HepG2 (cell line): ENCODE measurements at regions not wholly inside any gene's neighbourhood (a gene's known extent, or its start where the extent isn't known, plus 50 kb on each side); places are given as distances from the start of the nearest gene placed in this dataset.

Experiments used
- ATAC-seq: fragments of 200-7000 bp; cut with Tn5 transposase; 3 replicates; pipeline ENCODE4 v1.9.1; 2020; ENCODE audit warnings: mild to moderate bottlenecking, moderate library complexity
- BruUV-seq: library from RNA; stranded (reverse); fragments of 400-500 nt; replicated peaks from 2 replicates; lab custom pipeline; 2021; lab: Mats Ljungman, UMichigan
- CTCF ChIA-PET: fragments of 300-600 bp; formaldehyde crosslinking; extraction: SDS; loops from one replicate; lab custom pipeline; 2021; ENCODE audit warnings: low total read pairs, inconsistent platforms, low intra/inter-chr PET ratio; lab: Yijun Ruan, JAX
- POLR2A ChIA-PET: fragments of 350-600 bp; sonication (Branson Sonifier 250); formaldehyde crosslinking; loops from one replicate; lab custom pipeline; 2020; ENCODE audit warnings: antibody characterized with exemption, inconsistent platforms; lab: Yijun Ruan, JAX
- DNase-seq: peaks from one replicate; pipeline ENCODE4 v3.0.0-alpha.2; 2015; ENCODE audit warnings: low spot score
- FAIRE-seq: peaks from 3 replicates; lab custom pipeline; 2011; peaks lifted over from hg19 to GRCh38; lab: Jason Lieb, UNC
- H2AFZ ChIP-seq: one replicate; pipeline ENCODE4 v1.6.1; 2011; ENCODE audit warnings: low read length, inconsistent platforms
- H3K27ac ChIP-seq: fragments of 300-600 bp; 3 replicates; pipeline ENCODE4 v1.8.0; 2011; ENCODE audit warnings: mixed run types, mild to moderate bottlenecking, mixed read lengths, low read length, inconsistent platforms; ENCODE audit not compliant: insufficient read depth; ENCODE audit errors: extremely low read length
- H3K27me3 ChIP-seq, 2 experiments: fragments of 200-600 bp in 1 of 2; 2 replicates in 1 of 2; 3 replicates in 1 of 2; pipeline versions ENCODE4 v1.6.0 to v1.8.0; 2011; ENCODE audit warnings: low read length in 2 of 2, mild to moderate bottlenecking in 2 of 2, moderate library complexity in 2 of 2, inconsistent platforms in 1 of 2; ENCODE audit not compliant: insufficient read depth in 2 of 2, control insufficient read depth in 1 of 2
- H3K36me3 ChIP-seq, 2 experiments: fragments of 200-600 bp in 1 of 2; replicated peaks in 1 of 2; 2 replicates in 1 of 2; 3 replicates in 1 of 2; pipeline versions ENCODE4 v1.5.1 to v1.8.0; 2011; ENCODE audit warnings: low read length in 2 of 2, inconsistent platforms in 1 of 2; ENCODE audit not compliant: insufficient read depth in 2 of 2, control insufficient read depth in 1 of 2
- H3K4me1 ChIP-seq: 2 replicates; pipeline ENCODE4 v1.5.1; 2012; ENCODE audit warnings: low read length, inconsistent platforms; ENCODE audit not compliant: insufficient read depth
- H3K4me2 ChIP-seq: 2 replicates; pipeline ENCODE4 v1.6.0; 2011; ENCODE audit warnings: low read depth, low read length, inconsistent platforms
- H3K4me3 ChIP-seq, 3 experiments: fragments of 200-600 bp in 1 of 3; sonication (generic), shearing (Covaris generic) in 1 of 3; replicated peaks in 1 of 3; 2 replicates each; pipeline ENCODE4 v1.5.1; 2011 to 2016; ENCODE audit warnings: low read length in 3 of 3, inconsistent platforms in 2 of 3, low read depth in 2 of 3, mild to moderate bottlenecking in 2 of 3, control low read depth in 1 of 3, mixed read lengths in 1 of 3; ENCODE audit not compliant: insufficient read depth in 1 of 3
- H3K79me2 ChIP-seq: one replicate; pipeline ENCODE4 v1.6.1; 2011; ENCODE audit warnings: low read length, inconsistent platforms; ENCODE audit not compliant: insufficient read depth
- H3K9ac ChIP-seq: 2 replicates; pipeline ENCODE4 v1.6.0; 2011; ENCODE audit warnings: mild to moderate bottlenecking, low read depth, low read length, inconsistent platforms; ENCODE audit not compliant: insufficient read depth
- H3K9me3 ChIP-seq: 2 replicates; pipeline ENCODE4 v1.5.1; 2012; ENCODE audit warnings: mild to moderate bottlenecking, low read length
- H4K20me1 ChIP-seq: 2 replicates; pipeline ENCODE4 v1.6.0; 2011; ENCODE audit warnings: inconsistent platforms, mild to moderate bottlenecking, low read length, moderate library complexity; ENCODE audit not compliant: insufficient read depth
- GABPB1 ChIP-seq: IDR thresholded peaks from 2 replicates; pipeline ENCODE4 v1.6.1; 2016; ENCODE audit warnings: mild to moderate bottlenecking, missing genetic modification reagents, moderate library complexity, missing compliant biosample characterization
- MED13 ChIP-seq: sonication (generic); formaldehyde crosslinking; IDR thresholded peaks from 2 replicates; pipeline ENCODE4 v1.5.0; 2020; ENCODE audit warnings: missing genetic modification reagents
- NRL ChIP-seq: sonication (generic); formaldehyde crosslinking; IDR thresholded peaks from 2 replicates; pipeline ENCODE4 v1.5.0; 2020; ENCODE audit warnings: missing genetic modification reagents, mild to moderate bottlenecking, moderate library complexity, borderline replicate concordance
- TRIM24 ChIP-seq: sonication (generic); formaldehyde crosslinking; IDR thresholded peaks from 2 replicates; pipeline ENCODE4 v1.8.0; 2022; ENCODE audit warnings: mild to moderate bottlenecking, missing genetic modification reagents
- ZFP1 ChIP-seq: IDR thresholded peaks from 2 replicates; pipeline ENCODE4 v1.6.1; 2016
- ZNF256 ChIP-seq: sonication (generic); formaldehyde crosslinking; conservative IDR thresholded peaks from 2 replicates; pipeline ENCODE4 v1.4.0; 2020; ENCODE audit warnings: missing genetic modification reagents
- ZSCAN20 ChIP-seq: sonication (generic); formaldehyde crosslinking; IDR thresholded peaks from 2 replicates; pipeline ENCODE4 v1.4.0; 2020; ENCODE audit warnings: missing genetic modification reagents, mild to moderate bottlenecking, borderline replicate concordance
- WGBS: methylation state at CpG from one replicate; pipeline ENCODE4 v1.1.6; 2017; ENCODE audit warnings: low lambda C conversion rate; 5-methylcytosine and 5-hydroxymethylcytosine counted together
- in situ Hi-C: cut with HindIII; loops from 2 replicates; pipeline ENCODE4 v1.10.0; 2017; ENCODE audit warnings: low pct_unique_long_range_greater_than_20kb; ENCODE audit not compliant: extremely low pct_ligation_motif_present
- intact Hi-C: fragments of 100-400 bp; cut with micrococcal nuclease; formaldehyde crosslinking; loops from one replicate; pipeline ENCODE4 v1.10.0; 2022; ENCODE audit not compliant: unreplicated experiment
- TF ChIP-seq, protein P1 (sequence below): sonication (generic); formaldehyde crosslinking; IDR thresholded peaks from 2 replicates; pipeline ENCODE4 v1.4.0; 2020; ENCODE audit warnings: mild to moderate bottlenecking, missing genetic modification reagents
- TF ChIP-seq, protein P2 (sequence below): sonication (generic); formaldehyde crosslinking; IDR thresholded peaks from 2 replicates; pipeline ENCODE4 v1.5.1; 2020; ENCODE audit warnings: mild to moderate bottlenecking, missing genetic modification reagents
- TF ChIP-seq, protein P3 (sequence below): sonication (generic); formaldehyde crosslinking; IDR thresholded peaks from 2 replicates; pipeline ENCODE4 v1.4.0; 2020; ENCODE audit warnings: missing genetic modification reagents
- TF ChIP-seq, protein P4 (sequence below): sonication (generic); formaldehyde crosslinking; IDR thresholded peaks from 2 replicates; pipeline ENCODE4 v1.8.1; 2023; ENCODE audit warnings: mild to moderate bottlenecking, inconsistent platforms, moderate library complexity, missing genetic modification reagents, borderline replicate concordance

DNA sequence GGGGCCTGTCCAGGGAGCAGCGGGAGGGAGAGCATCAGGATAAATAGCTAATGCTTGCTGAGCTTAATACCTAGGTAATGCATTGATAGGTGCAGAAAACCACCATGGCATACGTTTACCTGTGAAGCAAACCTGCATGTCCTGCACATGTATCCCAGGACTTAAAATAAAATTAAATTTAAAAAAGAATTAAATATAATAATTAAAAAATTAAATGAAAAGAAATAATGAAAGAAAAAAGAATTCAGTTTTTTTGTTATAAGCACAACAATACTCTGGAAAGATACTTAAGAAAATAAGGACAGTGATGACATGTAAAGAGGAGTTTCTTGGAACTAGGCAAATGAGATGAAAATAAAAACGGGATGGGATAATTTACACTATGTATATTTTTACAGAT lies 386.2 kb downstream of the LRRIQ3 start:
- in situ Hi-C loops, result no loop called here
- ChIA-PET POLR2A (no interaction called here), CTCF (no interaction called here)
- H3K4me2 ChIP-seq, result no peak overlapping the region
- under 1% methylated on average over 3 of the region's 3 CpGs for WGBS
- no peak overlapping the region for H3K27ac ChIP-seq
- H3K79me2 ChIP-seq, result no peaks in the 10 kb centered on the region
- no peak for DNase-seq
- H3K4me1 ChIP-seq, result no peaks in the 10 kb centered on the region
- no peak overlapping the region for H3K4me3 ChIP-seq
- no peak for ATAC-seq
- H3K9ac ChIP-seq, result no peak overlapping the region
- TF ChIP-seq, protein P1, sequence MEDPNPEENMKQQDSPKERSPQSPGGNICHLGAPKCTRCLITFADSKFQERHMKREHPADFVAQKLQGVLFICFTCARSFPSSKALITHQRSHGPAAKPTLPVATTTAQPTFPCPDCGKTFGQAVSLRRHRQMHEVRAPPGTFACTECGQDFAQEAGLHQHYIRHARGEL (CRISPR knock-in tag), result no peak
- TF ChIP-seq ZNF256 (CRISPR knock-in tag), result no peak
- BruUV-seq, result no TSS peak
- H3K36me3 ChIP-seq, result no peaks in the 10 kb centered on the region
- H3K27me3 ChIP-seq, result no peaks in the 10 kb centered on the region
- intact Hi-C loops, result no loop called here
- FAIRE-seq, result no peak
- no peaks in the 10 kb centered on the region for H4K20me1 ChIP-seq
- H3K9me3 ChIP-seq, result peaks cover 27% of the 10 kb centered on the region
- H2AFZ ChIP-seq, result no peak overlapping the region

DNA sequence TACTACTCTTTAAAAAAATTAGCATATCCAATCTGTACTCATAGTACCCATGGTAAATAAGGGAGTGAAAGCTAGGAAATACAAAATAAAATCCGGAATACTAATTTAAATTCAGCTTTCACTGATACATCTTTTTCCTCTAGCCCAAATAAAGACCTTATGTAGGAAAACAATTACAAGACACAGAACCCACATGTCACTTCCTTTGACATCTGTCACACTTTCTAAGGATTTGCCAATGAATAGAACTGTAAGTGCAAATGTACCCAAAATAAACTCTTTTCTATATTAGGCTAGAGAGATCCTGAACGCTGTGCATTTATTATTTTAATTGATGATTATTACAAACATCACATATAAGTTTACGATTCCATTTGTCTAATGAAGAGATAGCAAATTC lies 393.0 kb downstream of the LRRIQ3 start:
- H3K27me3 ChIP-seq, result no peaks in the 10 kb centered on the region
- no peak for FAIRE-seq
- ATAC-seq, result no peak
- POLR2A ChIA-PET, result no interaction called here
- no peaks in the 10 kb centered on the region for H4K20me1 ChIP-seq
- no peaks in the 10 kb centered on the region for H3K36me3 ChIP-seq
- H3K79me2 ChIP-seq, result no peaks in the 10 kb centered on the region
- H3K9me3 ChIP-seq, result peaks cover 35% of the 10 kb centered on the region
- no peak overlapping the region for H3K4me2 ChIP-seq
- no peaks in the 10 kb centered on the region for H3K4me1 ChIP-seq
- WGBS, result 3% methylated on average over 3 of the region's 3 CpGs
- no peak overlapping the region for H2AFZ ChIP-seq
- in situ Hi-C loops (no loop called here), intact Hi-C loops (no loop called here)
- no peak overlapping the region for H3K9ac ChIP-seq
- no peak overlapping the region for H3K27ac ChIP-seq
- CTCF ChIA-PET, result no interaction called here
- H3K4me3 ChIP-seq, result no peak overlapping the region
- TF ChIP-seq, protein P2, sequence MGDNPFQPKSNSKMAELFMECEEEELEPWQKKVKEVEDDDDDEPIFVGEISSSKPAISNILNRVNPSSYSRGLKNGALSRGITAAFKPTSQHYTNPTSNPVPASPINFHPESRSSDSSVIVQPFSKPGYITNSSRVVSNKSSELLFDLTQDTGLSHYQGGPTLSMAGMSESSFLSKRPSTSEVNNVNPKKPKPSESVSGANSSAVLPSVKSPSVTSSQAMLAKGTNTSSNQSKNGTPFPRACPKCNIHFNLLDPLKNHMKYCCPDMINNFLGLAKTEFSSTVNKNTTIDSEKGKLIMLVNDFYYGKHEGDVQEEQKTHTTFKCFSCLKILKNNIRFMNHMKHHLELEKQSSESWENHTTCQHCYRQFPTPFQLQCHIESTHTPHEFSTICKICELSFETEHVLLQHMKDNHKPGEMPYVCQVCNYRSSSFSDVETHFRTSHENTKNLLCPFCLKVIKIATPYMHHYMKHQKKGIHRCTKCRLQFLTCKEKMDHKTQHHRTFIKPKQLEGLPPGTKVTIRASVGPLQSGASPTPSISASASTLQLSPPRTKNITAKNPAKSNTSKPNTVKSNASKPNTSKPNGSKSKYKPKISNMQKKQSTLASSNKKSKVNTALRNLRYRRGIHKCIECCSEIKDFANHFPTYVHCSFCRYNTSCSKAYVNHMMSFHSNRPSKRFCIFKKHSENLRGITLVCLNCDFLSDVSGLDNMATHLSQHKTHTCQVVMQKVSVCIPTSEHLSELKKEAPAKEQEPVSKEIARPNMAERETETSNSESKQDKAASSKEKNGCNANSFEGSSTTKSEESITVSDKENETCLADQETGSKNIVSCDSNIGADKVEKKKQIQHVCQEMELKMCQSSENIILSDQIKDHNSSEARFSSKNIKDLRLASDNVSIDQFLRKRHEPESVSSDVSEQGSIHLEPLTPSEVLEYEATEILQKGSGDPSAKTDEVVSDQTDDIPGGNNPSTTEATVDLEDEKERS (CRISPR knock-in tag), result no peak
- TF ChIP-seq TRIM24, result no peak
- TF ChIP-seq, protein P3, sequence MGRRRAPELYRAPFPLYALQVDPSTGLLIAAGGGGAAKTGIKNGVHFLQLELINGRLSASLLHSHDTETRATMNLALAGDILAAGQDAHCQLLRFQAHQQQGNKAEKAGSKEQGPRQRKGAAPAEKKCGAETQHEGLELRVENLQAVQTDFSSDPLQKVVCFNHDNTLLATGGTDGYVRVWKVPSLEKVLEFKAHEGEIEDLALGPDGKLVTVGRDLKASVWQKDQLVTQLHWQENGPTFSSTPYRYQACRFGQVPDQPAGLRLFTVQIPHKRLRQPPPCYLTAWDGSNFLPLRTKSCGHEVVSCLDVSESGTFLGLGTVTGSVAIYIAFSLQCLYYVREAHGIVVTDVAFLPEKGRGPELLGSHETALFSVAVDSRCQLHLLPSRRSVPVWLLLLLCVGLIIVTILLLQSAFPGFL, result no peak
- no peak for TF ChIP-seq ZFP1 (CRISPR knock-in tag)
- no peak for TF ChIP-seq GABPB1 (CRISPR knock-in tag)
- TF ChIP-seq MED13 (CRISPR knock-in tag), result no peak
- TF ChIP-seq, protein P4, sequence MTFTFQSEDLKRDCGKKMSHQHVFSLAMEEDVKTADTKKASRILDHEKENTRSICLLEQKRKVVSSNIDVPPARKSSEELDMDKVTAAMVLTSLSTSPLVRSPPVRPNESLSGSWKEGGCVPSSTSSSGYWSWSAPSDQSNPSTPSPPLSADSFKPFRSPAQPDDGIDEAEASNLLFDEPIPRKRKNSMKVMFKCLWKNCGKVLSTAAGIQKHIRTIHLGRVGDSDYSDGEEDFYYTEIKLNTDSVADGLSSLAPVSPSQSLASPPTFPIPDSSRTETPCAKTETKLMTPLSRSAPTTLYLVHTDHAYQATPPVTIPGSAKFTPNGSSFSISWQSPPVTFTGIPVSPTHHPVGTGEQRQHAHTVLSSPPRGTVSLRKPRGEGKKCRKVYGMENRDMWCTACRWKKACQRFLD (CRISPR knock-in tag), result no peak
- no peak for TF ChIP-seq NRL (CRISPR knock-in tag)
- TF ChIP-seq ZSCAN20 (CRISPR knock-in tag), result no peak
- no TSS peak for BruUV-seq
- DNase-seq, result no peak
